ENCODE measurements at regions not wholly inside any gene's neighbourhood (a gene's known extent, or its start where the extent isn't known, plus 50 kb on each side); places are given as distances from the start of the nearest gene placed in this dataset.

DNA sequence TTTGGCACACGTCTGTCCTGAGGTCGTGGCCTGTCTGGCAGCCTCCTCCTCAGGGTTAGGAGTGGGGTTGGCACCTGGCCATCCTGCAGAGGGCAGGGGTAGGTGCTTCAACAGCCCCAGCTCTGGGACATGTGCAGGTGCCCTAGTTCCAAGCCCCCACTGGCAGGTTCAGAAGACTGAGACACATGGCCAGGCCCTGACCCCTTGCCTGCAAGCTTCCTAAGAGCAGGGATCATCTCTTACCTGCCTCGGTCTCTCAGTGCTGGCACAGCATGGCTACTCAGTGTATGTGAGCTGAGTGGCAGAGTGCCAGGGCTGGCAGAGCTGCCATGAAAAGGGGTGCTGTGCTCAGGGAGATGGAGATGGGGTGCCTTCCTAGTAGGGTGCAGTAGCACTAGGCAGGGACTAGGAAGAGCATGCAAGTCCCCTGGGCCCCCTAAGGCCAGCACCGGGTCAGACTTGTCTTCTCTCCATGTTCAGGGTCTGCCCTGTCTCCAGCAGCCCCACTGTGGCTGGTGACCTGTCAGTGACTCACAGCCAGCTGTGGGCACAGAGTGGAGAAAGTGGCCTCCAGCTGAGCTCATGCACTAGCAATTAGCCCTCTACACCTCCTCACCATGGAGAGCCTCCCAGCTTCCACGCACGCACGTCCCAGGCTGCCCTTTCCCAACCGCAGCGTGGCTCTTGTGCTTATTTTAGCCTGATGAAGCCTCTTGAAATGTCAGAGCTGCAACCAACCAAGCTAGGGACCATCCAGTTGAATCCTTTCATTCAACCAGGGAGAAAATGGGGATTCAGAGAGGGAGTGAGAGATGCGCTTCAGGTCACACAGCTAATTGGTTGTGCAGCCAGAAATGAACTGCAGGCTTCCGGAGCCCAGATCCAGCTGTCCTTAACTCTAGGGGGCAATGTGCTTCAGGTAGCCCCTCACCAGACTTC, 116.6 kb downstream of the MRPL14 start (continued):
- TF ChIP-seq, protein P1, sequence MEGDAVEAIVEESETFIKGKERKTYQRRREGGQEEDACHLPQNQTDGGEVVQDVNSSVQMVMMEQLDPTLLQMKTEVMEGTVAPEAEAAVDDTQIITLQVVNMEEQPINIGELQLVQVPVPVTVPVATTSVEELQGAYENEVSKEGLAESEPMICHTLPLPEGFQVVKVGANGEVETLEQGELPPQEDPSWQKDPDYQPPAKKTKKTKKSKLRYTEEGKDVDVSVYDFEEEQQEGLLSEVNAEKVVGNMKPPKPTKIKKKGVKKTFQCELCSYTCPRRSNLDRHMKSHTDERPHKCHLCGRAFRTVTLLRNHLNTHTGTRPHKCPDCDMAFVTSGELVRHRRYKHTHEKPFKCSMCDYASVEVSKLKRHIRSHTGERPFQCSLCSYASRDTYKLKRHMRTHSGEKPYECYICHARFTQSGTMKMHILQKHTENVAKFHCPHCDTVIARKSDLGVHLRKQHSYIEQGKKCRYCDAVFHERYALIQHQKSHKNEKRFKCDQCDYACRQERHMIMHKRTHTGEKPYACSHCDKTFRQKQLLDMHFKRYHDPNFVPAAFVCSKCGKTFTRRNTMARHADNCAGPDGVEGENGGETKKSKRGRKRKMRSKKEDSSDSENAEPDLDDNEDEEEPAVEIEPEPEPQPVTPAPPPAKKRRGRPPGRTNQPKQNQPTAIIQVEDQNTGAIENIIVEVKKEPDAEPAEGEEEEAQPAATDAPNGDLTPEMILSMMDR (IDR thresholded peaks at IDR 0.05 in 2 of 3, conservative IDR thresholded peaks at IDR 0.05 in 1 of 3; ENCODE audit: borderline replicate concordance in 1 of 3, insufficient read depth in 1 of 3, low read depth in 2 of 3, low read length in 2 of 3), result peak in 1 of 3 experiments; percentile 10; a peak in 1 of 6 replicates

DNA sequence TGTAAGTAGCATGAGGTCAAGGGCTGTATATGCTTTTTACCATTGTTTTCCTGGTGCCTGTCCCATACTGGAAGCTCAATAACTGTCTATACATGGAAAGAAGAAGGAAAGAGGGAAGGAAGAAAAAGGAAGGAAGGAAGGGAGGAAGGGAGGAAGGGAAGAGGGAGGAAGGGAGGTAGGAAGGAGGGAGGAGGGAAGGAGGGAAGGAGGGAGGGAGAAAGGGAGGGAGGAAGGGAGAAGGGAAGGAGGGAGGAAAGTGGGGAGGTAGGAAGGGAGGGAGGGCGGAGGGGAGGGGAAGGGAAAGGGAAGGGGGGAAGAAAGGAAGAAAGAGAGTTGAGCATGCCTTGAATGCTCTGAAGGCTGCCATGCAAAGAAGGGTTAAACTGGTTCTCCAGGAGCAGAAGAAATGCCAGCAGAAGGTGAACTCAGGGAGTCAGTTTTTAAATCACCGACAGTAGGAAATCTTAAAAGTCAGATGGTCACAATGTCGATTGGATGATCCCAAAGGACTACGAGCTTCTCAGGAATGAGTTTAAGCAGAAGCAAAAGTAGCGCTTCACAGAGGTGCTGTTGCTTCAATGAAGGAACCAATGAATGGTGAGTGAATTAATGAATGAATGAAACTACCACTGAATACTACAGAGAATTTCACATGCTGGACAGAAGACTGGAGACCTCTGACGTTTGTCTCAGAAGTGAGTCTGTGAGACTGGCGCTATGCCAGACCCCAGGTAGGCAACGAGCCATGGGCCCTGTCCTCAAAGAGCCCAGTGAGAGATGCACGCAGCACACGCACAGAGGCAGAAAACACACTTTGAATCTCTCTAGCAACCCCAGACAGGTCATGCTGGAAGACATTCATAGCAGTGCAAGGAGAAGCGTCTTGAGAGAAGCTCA, 117.6 kb downstream of the MRPL14 start:
- Histone ChIP-seq H3K36me3 (ENCODE audit: control insufficient read depth in 1 of 2, insufficient read depth in 2 of 2, low read length in 2 of 2) (no peaks in the 10 kb centered on the region), H2AFZ (ENCODE audit: low read depth, low read length, poor library complexity, severe bottlenecking) (no peak overlapping the region), H3K9ac (ENCODE audit: low read length) (no peak overlapping the region), H3K4me2 (ENCODE audit: low read length) (peak overlapping the region; percentile 70), H3K9me2 (ENCODE audit: insufficient read depth) (no peaks in the 10 kb centered on the region), H3K79me2 (ENCODE audit: insufficient read depth, low read length) (no peaks in the 10 kb centered on the region), H4K20me1 (ENCODE audit: insufficient read depth) (no peaks in the 10 kb centered on the region), H3K9me3 (ENCODE audit: control insufficient read depth in 1 of 2, insufficient read depth in 1 of 2, low read depth in 1 of 2, low read length in 2 of 2) (no peaks in the 10 kb centered on the region), H3K4me3 (replicated peaks in 1 of 2; ENCODE audit: low read depth in 1 of 2, low read length in 2 of 2) (no peak overlapping the region), H3K27ac (ENCODE audit: low read depth, low read length) (no peak overlapping the region), H3K27me3 (ENCODE audit: insufficient read depth, low read length) (no peaks in the 10 kb centered on the region), H3K4me1 (ENCODE audit: control insufficient read depth in 1 of 2, insufficient read depth in 2 of 2, low read length in 2 of 2) (peaks cover 24 to 49% of the 10 kb centered on the region in 2 experiments)
- DNase-seq (ENCODE audit: low read depth, low spot score) (no peak), ATAC-seq (peak; percentile 6)
- RAD21 ChIA-PET (ENCODE audit: low non-redundant PET in 1 of 2, low total read pairs in 2 of 2, uncharacterized antibody in 2 of 2, unreplicated experiment in 2 of 2), result interaction anchor here (1.2 to 1.4 kb wide), 3 partner anchors 53 to 69 kb away, joined by 3 to 4 read pairs (median 4); no protein-coding TSS in a partner anchor
- TF ChIP-seq POLR2A (IDR thresholded peaks at IDR 0.05; ENCODE audit: borderline replicate concordance, extremely low read depth, insufficient read depth, insufficient read length) (no peak), POLR2AphosphoS5 (IDR thresholded peaks at IDR 0.05; ENCODE audit: low read depth, low read length) (no peak), ZFX (IDR thresholded peaks at IDR 0.05) (no peak)
- TF ChIP-seq, protein P2, sequence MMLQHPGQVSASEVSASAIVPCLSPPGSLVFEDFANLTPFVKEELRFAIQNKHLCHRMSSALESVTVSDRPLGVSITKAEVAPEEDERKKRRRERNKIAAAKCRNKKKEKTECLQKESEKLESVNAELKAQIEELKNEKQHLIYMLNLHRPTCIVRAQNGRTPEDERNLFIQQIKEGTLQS (IDR thresholded peaks at IDR 0.05), result no peak
- intact Hi-C loops (cut with micrococcal nuclease), result loop anchor here (10.0 kb wide), 1 partner anchor 155 kb away; no protein-coding TSS in a partner anchor
- POLR2A ChIA-PET, result interaction anchor here (1.0 to 3.5 kb wide), 5 partner anchors 7 to 239 kb away, joined by 4 to 12 read pairs (median 7); partner anchors contain the start of gene VEGFA
- CTCF ChIA-PET, result interaction anchor here (1.5 to 3.0 kb wide), 3 partner anchors 8 to 240 kb away, joined by 5 to 19 read pairs (median 17); partner anchors contain the start of gene VEGFA
- no TSS peak for BruUV-seq (replicated peaks)

All from HCT116 (cell line).